Midbrain (tissue), 1 donor: ENCODE measurements at regions not wholly inside any gene's neighbourhood (a gene's known extent, or its start where the extent isn't known, plus 50 kb on each side); places are given as distances from the start of the nearest gene placed in this dataset.

ENCODE experiments used
- DNase-seq: peaks from one replicate; lab custom pipeline; 2025; lab: John Stamatoyannopoulos, UW

DNA sequence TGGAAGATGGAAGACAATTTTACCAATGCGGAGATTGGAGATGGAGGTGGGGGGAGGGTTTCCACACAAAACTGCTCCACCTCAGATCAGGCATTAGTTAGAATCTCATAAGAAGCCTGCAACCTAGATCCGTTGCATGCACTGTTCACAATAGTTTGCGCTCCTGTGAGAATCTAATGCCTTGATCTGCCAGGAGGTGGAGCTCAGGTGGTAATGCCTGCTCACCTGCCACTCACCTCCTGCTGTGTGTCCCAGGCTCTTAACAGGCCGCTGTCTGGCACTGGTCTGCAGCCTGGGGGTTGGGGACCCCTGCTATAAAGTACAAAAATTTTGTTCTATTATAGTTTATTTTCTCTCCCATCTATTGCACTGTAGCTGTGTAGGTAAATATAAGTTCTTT lies 84.9 kb upstream of the FOXG1 start:
- DNase-seq, result no peak

DNA sequence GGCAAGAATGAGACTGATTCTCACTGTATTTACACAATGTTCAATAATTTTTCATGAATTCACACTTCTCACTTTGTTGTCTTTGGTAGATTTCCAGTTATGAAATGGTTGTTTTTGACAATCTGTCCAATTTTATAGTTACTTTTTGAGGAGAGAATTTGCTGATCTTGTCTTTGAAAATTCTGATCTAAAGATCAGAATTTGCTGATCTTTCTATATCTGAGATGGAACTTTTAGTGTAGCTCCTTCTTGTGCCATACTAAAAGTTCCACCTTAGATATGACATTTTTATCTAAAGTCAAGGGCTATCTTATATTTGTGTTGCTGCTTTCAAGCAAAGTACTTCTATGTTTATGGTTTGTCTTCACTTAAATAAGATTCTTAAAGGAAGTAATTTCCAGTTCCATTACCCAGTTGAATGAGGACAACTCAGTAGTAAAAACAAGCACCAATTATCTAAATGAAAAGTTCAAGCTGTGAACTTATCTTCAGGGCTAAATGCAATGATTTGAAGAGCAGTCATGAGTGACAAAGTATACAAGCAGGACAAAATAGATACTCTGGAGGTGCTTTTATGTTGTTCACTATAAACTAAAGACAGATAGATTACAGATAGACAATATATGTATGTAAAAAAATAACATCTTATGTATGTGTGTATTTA lies 76.4 kb upstream of the FOXG1 start:
- no peak for DNase-seq

DNA sequence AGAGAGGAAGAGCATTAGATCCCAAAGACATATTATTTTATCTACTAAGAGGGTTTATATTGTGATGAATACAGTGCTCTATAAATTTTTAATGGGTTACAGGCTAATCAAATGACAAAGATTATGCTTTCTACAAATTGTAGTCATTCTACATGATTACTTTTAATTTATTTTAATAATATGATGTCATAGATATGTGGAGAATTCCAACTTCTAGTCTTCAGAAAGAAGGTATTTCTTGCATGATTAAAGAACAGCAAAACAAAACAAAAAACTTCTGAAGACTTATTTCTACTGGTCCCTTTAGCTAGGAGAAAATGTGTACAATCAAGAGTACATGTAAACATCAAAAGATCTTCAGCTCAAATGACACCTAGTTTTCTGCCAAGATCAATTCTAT lies 71.5 kb upstream of the FOXG1 start:
- DNase-seq, result no peak

DNA sequence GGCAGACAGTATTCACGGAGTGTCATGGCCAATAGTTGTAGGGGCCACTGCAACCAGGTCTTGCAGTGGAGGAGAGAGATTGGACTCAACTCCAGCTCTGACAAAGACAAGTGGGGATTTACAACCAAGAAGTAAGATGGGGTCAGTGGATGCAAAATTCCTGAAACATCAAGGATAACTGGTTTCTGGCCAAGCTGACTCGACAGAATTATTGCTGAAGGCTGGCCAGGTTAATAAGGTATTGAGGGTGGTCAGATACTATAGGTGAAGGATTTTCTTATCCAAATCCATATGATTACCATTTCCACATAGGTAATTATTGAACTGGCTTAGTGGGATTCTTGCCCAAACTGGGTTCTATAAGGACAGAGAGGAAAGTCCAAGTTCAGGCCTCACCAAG lies 64.9 kb upstream of the FOXG1 start:
- DNase-seq, result no peak

DNA sequence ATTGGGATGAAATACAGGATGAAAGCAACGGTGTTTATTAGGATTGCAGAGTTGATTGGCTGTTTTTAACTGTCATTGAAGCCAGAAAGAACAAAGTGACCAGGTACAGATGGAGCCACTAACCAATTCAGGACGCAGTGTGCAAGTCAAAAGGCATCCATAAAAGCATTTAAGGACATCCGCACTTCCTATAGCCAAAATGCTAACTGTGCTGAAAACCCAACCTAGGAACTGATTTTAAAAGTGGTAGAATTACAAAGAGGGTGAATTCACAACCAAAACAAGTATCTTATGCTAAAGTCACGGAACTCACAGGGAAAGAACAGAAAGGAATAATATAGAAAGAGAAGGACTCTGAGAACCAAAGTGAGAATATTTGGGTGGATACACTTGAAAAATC lies 63.1 kb upstream of the FOXG1 start:
- DNase-seq, result no peak

DNA sequence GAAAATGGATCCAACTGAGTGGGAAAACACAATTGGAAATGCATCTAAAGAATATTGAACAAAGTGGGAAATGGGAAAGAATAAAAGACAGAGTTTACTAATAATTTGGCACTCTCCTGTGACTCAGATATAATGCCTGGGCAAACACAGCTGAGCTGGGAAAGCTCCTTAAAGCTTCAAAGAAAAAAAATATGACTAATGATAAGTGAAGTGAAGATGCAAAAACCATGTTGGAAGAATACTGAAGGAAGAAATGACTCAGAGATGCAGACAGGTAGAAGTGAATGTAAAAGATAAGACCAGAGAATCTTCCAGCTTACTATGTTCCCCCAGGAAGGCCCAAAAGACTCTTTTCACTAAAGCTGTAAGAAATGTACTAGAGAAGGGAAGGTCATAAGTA lies 62.4 kb upstream of the FOXG1 start:
- DNase-seq, result no peak

DNA sequence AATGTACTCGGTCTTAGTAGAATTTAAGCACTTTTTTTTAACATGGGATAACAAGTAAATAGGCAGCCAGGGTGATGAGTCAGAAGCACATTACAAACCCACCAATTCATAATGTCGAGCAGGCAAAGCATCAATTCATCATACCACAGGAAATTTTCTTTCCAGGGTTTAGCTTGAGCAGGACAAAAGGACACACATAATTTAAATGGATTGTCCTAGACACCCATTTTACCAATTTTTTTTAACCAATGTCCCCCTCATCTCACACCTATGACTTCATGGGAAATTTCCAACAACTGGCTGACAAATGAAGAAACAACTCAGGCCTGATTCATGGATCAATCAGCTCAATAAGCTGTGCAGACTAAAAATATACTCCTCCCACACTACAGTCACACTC lies 58.8 kb upstream of the FOXG1 start:
- no peak for DNase-seq

DNA sequence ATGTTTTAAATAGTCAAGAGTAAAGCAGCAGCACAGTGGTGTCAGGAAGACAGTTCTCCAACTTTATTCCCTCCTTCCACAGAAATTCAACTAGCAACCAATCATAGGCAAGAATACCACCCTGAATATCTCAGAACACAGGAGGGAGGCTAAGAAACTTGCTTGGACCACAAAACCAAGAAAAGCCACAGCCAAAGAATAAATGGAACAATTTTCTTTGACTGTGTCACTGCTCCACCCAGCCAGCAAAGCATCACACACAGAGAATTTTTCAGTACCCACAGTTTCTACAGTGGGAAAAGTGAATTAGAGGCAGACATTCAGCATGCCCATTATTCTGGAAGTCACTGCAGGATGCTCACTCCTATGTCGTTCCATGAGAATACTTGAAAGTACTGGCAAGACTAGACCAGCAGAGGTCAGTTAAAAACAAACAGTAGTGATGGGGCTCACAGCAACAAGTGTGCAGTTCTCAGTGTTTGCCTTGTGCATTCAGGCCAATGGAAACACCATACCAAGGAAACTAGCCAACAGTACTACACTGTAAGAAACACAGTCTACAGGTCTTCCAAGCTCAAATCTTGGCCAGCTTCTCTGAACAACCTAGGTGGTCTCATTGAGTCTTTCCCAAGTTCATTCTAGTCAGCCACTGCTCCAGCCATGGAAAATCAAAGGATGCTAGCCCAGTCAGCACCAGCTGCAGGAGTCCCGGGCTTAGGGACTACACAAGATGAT lies 56.8 kb upstream of the FOXG1 start:
- no peak for DNase-seq
